ENCODE measurements at regions not wholly inside any gene's neighbourhood (a gene's known extent, or its start where the extent isn't known, plus 50 kb on each side); places are given as distances from the start of the nearest gene placed in this dataset.

DNA sequence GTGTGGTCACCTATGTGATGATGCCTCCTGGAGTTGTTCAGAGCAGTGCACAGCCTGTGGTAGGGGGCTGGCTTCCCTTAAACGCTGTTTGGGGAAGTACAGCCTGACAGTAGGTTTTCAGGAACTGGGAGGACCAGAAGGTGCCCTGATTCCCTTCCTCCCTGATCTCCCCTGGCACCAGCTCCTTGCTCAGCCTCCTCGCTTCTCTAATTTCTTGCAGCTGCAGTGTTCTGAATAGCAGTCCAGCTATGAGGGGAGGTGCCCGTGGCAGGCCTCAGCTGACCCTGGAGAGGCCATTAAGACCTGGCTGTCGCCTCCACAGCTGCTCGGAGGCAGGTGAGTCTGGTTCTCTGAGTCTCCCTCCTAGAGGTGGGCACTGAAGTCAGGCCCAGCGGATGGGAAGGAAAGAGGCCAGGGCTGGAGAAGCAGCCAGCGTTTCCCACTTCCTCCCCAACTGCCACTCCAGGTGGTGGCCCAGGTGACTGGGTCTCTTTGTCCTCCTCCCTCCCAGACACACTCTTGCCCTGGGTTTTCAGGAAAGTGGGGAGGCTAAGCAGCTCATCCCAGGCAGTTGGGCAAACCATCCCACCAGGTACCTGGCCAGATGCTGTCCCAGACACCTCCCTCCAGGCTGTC is 52.0 kb upstream of the RPL11 start:
- no peaks in the 10 kb centered on the region for H3K36me3 ChIP-seq
- ATAC-seq (no peak), DNase-seq (no peak)
- TF ChIP-seq, protein P1, sequence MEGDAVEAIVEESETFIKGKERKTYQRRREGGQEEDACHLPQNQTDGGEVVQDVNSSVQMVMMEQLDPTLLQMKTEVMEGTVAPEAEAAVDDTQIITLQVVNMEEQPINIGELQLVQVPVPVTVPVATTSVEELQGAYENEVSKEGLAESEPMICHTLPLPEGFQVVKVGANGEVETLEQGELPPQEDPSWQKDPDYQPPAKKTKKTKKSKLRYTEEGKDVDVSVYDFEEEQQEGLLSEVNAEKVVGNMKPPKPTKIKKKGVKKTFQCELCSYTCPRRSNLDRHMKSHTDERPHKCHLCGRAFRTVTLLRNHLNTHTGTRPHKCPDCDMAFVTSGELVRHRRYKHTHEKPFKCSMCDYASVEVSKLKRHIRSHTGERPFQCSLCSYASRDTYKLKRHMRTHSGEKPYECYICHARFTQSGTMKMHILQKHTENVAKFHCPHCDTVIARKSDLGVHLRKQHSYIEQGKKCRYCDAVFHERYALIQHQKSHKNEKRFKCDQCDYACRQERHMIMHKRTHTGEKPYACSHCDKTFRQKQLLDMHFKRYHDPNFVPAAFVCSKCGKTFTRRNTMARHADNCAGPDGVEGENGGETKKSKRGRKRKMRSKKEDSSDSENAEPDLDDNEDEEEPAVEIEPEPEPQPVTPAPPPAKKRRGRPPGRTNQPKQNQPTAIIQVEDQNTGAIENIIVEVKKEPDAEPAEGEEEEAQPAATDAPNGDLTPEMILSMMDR (IDR thresholded peaks at IDR 0.05), result no peak
- TF ChIP-seq POLR2A (IDR thresholded peaks at IDR 0.05), result no peak
- H3K27ac ChIP-seq, result peak overlapping the region in 3 of 12 donors; percentile 24 to 52 (median 34)
- 63 to 76% (median 70%) methylated on average over 7 of the region's 7 CpGs for WGBS, 4 donors
- peaks cover 0 to 45% (median 8%) of the 10 kb centered on the region in 12 donors for H3K4me1 ChIP-seq
- intact Hi-C loops (cut with DNase I), result loop anchor here in 6 of 10 donors (5.0 kb wide), 2 partner anchors 82 to 142 kb away; partner anchors contain the start of gene ID3 (in 1 of the 6)
- H3K4me3 ChIP-seq, result no peak overlapping the region
- H3K9me3 ChIP-seq, result no peaks in the 10 kb centered on the region
- H3K27me3 ChIP-seq, result no peaks in the 10 kb centered on the region

DNA sequence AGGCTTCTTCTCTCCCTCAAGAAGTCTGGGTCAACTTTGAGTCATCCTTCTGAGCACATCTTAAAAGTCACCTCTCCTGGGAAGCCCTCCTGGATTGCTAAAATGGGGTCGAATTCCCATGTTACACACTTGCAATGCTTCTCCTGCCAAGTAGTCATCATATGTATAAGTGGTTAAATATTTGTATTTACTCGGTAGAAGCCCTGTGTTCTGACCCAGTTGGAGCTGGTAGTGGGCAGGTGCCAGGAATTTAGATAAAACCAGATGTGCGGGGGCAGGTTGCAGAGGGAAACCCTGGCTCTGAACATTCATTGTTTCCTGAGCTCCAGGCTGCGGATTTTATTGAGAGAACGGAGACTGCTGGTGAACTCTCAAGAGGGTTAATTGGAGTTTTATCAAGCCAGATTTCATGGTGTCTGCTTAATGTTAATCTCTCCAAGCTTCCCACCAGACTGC is 52.8 kb upstream of the RPL11 start:
- peak in 2 of 4 donors; percentile 4 to 5 for ATAC-seq

DNA sequence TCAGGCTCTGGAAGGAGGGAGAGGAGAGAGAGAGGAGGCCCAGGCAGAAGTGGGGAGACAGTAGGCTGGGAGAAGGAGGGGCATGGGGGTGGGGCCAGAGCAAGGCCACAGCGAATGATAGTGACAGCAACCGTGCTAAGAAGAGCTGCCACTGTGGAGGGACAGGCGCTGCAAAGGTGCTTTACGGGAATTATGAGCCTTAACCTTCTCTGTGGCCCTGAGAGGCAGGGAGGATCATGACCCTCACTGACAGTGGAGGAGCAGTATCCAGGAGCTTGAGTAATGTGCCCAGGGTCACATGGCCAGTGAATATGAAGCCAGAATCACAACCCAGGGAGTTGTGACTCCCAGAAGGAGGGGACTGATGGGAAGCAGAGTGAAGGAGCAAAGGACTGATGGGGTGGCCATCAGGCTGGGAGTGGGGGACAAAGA is 53.4 kb upstream of the RPL11 start:
- Histone ChIP-seq H3K36me3 (no peaks in the 10 kb centered on the region), H3K9me3 (no peaks in the 10 kb centered on the region), H3K27ac (peak overlapping the region in 3 of 12 donors; percentile 43 to 55 (median 45)), H3K4me1 (peaks cover 0 to 43% (median 13%) of the 10 kb centered on the region in 12 donors), H3K27me3 (no peaks in the 10 kb centered on the region), H3K4me3 (no peak overlapping the region)
- ATAC-seq, result peak in 3 of 4 donors; percentile 6 to 40 (median 11)
- peak in 1 of 5 donors; percentile 30 for DNase-seq
- TF ChIP-seq, protein P1 (IDR thresholded peaks at IDR 0.05), result no peak
- TF ChIP-seq POLR2A (IDR thresholded peaks at IDR 0.05), result no peak
- intact Hi-C loops (cut with DNase I), result loop anchor here in 7 of 10 donors (1.0 to 5.0 kb wide), 3 partner anchors 81 to 141 kb away; partner anchors contain the start of gene ID3 (in 1 of the 7)
- 67 to 74% (median 72%) methylated on average over 4 of the region's 4 CpGs for WGBS, 4 donors

More for the DNA sequence above, 52.8 kb upstream of the RPL11 start:
- peak in 1 of 5 donors; percentile 40 for DNase-seq
- intact Hi-C loops (cut with DNase I), result loop anchor here in 7 of 10 donors (1.0 to 5.0 kb wide), 3 partner anchors 82 to 142 kb away; partner anchors contain the start of gene ID3 (in 1 of the 7)
- no peak for TF ChIP-seq POLR2A (IDR thresholded peaks at IDR 0.05)
- TF ChIP-seq, protein P1 (IDR thresholded peaks at IDR 0.05), result no peak
- no peaks in the 10 kb centered on the region for H3K36me3 ChIP-seq
- no peak overlapping the region for H3K4me3 ChIP-seq
- peaks cover 0 to 46% (median 13%) of the 10 kb centered on the region in 12 donors for H3K4me1 ChIP-seq
- WGBS, 4 donors, result 20 to 35% (median 30%) methylated on average over 4 to 5 of the region's 5 CpGs
- no peaks in the 10 kb centered on the region for H3K27me3 ChIP-seq
- no peaks in the 10 kb centered on the region for H3K9me3 ChIP-seq
- H3K27ac ChIP-seq, result peak overlapping the region in 3 of 12 donors; percentile 11 to 55 (median 24)

DNA sequence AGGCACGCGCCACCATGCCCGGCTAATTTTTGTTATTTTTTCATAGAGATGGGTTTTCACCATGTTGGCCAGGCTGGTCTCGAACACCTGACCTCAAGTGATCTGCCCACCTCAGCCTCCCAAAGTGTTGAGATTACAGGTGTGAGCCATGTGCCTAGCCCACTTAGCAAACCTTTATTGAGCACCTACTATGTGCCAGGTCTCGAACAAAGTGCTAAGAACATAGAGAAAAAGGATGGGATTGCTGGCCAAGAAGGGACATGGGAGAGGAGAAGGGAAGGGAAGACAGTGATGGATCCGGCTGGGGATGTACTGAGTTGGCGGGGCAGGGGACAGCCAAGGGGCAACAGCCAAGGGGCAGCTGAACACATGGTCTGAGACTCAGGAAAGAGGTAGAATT is 55.6 kb upstream of the RPL11 start:
- intact Hi-C loops (cut with DNase I), result loop anchor here in 5 of 10 donors (5.0 kb wide), 2 partner anchors 79 to 139 kb away; partner anchors contain the start of gene ID3 (in 1 of the 5)
- Histone ChIP-seq H3K9me3 (no peaks in the 10 kb centered on the region), H3K4me3 (no peak overlapping the region), H3K4me1 (peaks cover 0 to 43% (median 13%) of the 10 kb centered on the region in 12 donors), H3K27ac (peak overlapping the region in 2 of 12 donors; percentile 87 to 90), H3K36me3 (no peaks in the 10 kb centered on the region), H3K27me3 (no peaks in the 10 kb centered on the region)
- 95 to 98% (median 97%) methylated on average over 7 of the region's 7 CpGs for WGBS, 4 donors
- TF ChIP-seq, protein P1 (IDR thresholded peaks at IDR 0.05), result no peak
- no peak for TF ChIP-seq POLR2A (IDR thresholded peaks at IDR 0.05)
- DNase-seq (no peak), ATAC-seq (no peak)

All from heart left ventricle (tissue), 16 donors.